ENCODE measurements at regions not wholly inside any gene's neighbourhood (a gene's known extent, or its start where the extent isn't known, plus 50 kb on each side); places are given as distances from the start of the nearest gene placed in this dataset.

DNA sequence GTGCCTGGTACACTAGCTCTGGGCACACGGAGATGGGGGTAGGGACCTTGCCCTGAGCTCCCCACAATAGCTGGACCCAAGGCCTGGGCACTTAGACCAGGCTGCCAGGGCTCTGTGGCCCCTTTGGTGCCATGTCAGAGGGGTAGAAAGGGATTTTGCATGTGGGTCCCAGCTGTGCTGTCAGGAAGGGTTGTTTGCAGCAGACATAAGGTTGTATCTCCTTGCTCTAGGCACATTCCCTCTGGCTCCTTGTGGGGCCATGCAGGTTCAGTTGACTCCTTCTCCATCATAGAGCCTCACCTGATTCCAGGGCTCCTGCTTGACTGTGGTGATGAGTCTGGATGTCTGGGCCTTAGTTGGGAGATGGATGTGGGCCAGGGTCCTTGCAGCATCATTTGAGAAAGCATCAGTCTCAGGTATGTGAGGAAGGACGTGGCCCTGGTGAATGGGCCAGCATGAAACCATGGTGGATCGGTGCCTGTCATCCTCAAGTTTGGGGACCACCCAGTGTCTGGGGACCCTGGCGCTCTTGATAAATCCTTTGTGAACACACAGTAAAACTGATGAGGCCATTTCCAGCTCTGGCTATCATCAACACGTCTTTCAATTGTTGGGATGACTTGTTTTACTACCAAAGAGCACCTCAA, 461.9 kb upstream of the HS6ST1 start:
- TF ChIP-seq, protein P1, sequence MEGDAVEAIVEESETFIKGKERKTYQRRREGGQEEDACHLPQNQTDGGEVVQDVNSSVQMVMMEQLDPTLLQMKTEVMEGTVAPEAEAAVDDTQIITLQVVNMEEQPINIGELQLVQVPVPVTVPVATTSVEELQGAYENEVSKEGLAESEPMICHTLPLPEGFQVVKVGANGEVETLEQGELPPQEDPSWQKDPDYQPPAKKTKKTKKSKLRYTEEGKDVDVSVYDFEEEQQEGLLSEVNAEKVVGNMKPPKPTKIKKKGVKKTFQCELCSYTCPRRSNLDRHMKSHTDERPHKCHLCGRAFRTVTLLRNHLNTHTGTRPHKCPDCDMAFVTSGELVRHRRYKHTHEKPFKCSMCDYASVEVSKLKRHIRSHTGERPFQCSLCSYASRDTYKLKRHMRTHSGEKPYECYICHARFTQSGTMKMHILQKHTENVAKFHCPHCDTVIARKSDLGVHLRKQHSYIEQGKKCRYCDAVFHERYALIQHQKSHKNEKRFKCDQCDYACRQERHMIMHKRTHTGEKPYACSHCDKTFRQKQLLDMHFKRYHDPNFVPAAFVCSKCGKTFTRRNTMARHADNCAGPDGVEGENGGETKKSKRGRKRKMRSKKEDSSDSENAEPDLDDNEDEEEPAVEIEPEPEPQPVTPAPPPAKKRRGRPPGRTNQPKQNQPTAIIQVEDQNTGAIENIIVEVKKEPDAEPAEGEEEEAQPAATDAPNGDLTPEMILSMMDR (IDR thresholded peaks at IDR 0.05 in 4 of 5, conservative IDR thresholded peaks at IDR 0.05 in 1 of 5) = no peak
- TF ChIP-seq POLR2A (IDR thresholded peaks at IDR 0.05) = no peak
